ENCODE measurements at regions not wholly inside any gene's neighbourhood (a gene's known extent, or its start where the extent isn't known, plus 50 kb on each side); places are given as distances from the start of the nearest gene placed in this dataset.

DNA sequence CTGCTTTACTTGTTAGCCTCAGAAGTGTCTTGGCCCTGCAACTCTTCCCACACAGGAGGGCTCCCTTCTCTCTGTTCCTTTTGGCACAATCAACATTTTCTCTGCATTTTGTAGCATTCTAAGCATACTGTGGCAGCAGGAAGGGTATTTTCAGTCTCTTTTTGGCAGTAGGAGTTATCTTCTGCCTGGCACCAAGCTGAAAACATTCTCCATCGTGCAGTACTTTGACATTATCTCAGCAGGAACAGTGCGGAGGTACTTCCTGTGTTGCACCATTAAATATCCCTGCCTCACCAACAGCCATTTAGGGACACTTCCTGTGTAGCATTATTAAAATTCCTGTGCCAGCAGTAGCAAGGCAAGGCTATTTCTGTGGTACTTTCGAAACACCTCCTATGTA is 233.2 kb upstream of the SEMA6D start:
- no peak overlapping the region for H4K91ac ChIP-seq (replicated peaks; ENCODE audit: insufficient read length, low read length)
- no peak overlapping the region for H3K27ac ChIP-seq (ENCODE audit: low read depth, low read length)
- H2BK15ac ChIP-seq (ENCODE audit: low read length), result no peak overlapping the region
- WGBS, 2 experiments (ENCODE audit: extremely low coverage in 1 of 2, insufficient coverage in 1 of 2, insufficient read length in 1 of 2, insufficient replicate concordance in 2 of 2, low coverage in 1 of 2, low lambda C conversion rate in 2 of 2, missing lambda C conversion rate in 1 of 2), result 95% methylated on average over 3 of the region's 3 CpGs; no CpG with 5 or more reads in 1 of the 2 experiments
- H4K20me1 ChIP-seq (replicated peaks in 1 of 2; ENCODE audit: control insufficient read depth in 1 of 2, insufficient read depth in 2 of 2, low read length in 2 of 2), result no peaks in the 10 kb centered on the region
- H3K18ac ChIP-seq (ENCODE audit: extremely low read depth, low read length), result no peak overlapping the region
- no peaks in the 10 kb centered on the region for H3K23me2 ChIP-seq (ENCODE audit: low read depth, low read length)
- DNase-seq (ENCODE audit: low read depth in 1 of 2, low spot score in 2 of 2), result no peak
- H2AK5ac ChIP-seq (ENCODE audit: low read depth, low read length), result no peak overlapping the region
- no peak overlapping the region for H4K5ac ChIP-seq (ENCODE audit: insufficient read length, low read depth, low read length)
- H3K36me3 ChIP-seq (ENCODE audit: control insufficient read depth in 2 of 4, insufficient read depth in 4 of 4, low read length in 3 of 4), result no peaks in the 10 kb centered on the region
- H3K4ac ChIP-seq (replicated peaks; ENCODE audit: insufficient read length, low read depth, low read length), result no peak overlapping the region
- no peak overlapping the region for H2BK5ac ChIP-seq (ENCODE audit: low read depth, low read length)
- no peak overlapping the region for H3K23ac ChIP-seq (ENCODE audit: insufficient read length)
- no peak overlapping the region for H2BK12ac ChIP-seq (ENCODE audit: low read depth, low read length)
- no peak for FAIRE-seq
- H3K4me2 ChIP-seq (ENCODE audit: insufficient read depth in 1 of 2, low read depth in 2 of 2, low read length in 2 of 2), result no peak overlapping the region
- no peaks in the 10 kb centered on the region for H3K9me3 ChIP-seq (ENCODE audit: insufficient read depth in 2 of 2, low read depth in 1 of 2, low read length in 1 of 2)
- H3K9ac ChIP-seq (replicated peaks in 1 of 4; ENCODE audit: extremely low read depth in 1 of 4, low read depth in 3 of 4, low read length in 3 of 4), result no peak overlapping the region
- H3K79me1 ChIP-seq (ENCODE audit: low read depth, low read length), result no peaks in the 10 kb centered on the region
- ChIA-PET CTCF (ENCODE audit: partially characterized antibody) (no interaction called here), POLR2A (ENCODE audit: partially characterized antibody) (no interaction called here)
- H3K79me2 ChIP-seq (ENCODE audit: control insufficient read depth in 1 of 2, insufficient read depth in 2 of 2, low read length in 2 of 2), result no peaks in the 10 kb centered on the region
- H3K4me3 ChIP-seq (ENCODE audit: extremely low read depth in 1 of 4, insufficient read depth in 2 of 4, low read depth in 3 of 4, low read length in 4 of 4), result no peak overlapping the region
- H3K56ac ChIP-seq (replicated peaks; ENCODE audit: insufficient read length, low read depth, low read length), result no peak overlapping the region
- H2BK120ac ChIP-seq (replicated peaks; ENCODE audit: low read depth, low read length), result no peak overlapping the region
- H3K4me1 ChIP-seq (replicated peaks in 1 of 4; ENCODE audit: control insufficient read depth in 3 of 4, insufficient read depth in 4 of 4, low read length in 3 of 4), result no peaks in the 10 kb centered on the region
- no peak overlapping the region for H4K8ac ChIP-seq (ENCODE audit: extremely low read depth, insufficient read depth, low read length)
- peak overlapping the region; percentile 91; the same call in 1 of the 2 replicates for H2AFZ ChIP-seq (ENCODE audit: low read length)
- no peak overlapping the region for H2BK20ac ChIP-seq (ENCODE audit: low read length)
- no peak overlapping the region for H3K14ac ChIP-seq (ENCODE audit: insufficient read length)
- no peaks in the 10 kb centered on the region for H3K27me3 ChIP-seq (replicated peaks in 1 of 4; ENCODE audit: control insufficient read depth in 3 of 4, extremely low read depth in 1 of 4, insufficient read depth in 3 of 4, low read length in 3 of 4)
- TF ChIP-seq KDM1A (IDR thresholded peaks at IDR 0.05; ENCODE audit: borderline replicate concordance, low read length) (no peak), GABPA (IDR thresholded peaks at IDR 0.05; ENCODE audit: borderline replicate concordance, insufficient read depth, low read length) (peak; percentile 87)

Data from H1 (cell line).